ENCODE measurements at regions not wholly inside any gene's neighbourhood (a gene's known extent, or its start where the extent isn't known, plus 50 kb on each side); places are given as distances from the start of the nearest gene placed in this dataset.

GRCh38 chr6:56838965-56839364 lies 115.9 kb upstream of the BEND6 start:
- H3K4me3 ChIP-seq (ENCODE audit: low read depth, low read length), result no peak overlapping the region
- TF ChIP-seq CTCF (IDR thresholded peaks at IDR 0.05; ENCODE audit: low read depth, low read length), result no peak

GRCh38 chr6:56838016-56838555 lies 116.8 kb upstream of the BEND6 start:
- TF ChIP-seq CTCF (IDR thresholded peaks at IDR 0.05; ENCODE audit: low read depth, low read length), result no peak

GRCh38 chr6:56837322-56837894 lies 117.5 kb upstream of the BEND6 start:
- H3K4me3 ChIP-seq (ENCODE audit: low read depth, low read length), result no peak overlapping the region
- no peak for TF ChIP-seq CTCF (IDR thresholded peaks at IDR 0.05; ENCODE audit: low read depth, low read length)

More at GRCh38 chr6:56838016-56838555, 116.8 kb upstream of the BEND6 start:
- no peak overlapping the region for H3K4me3 ChIP-seq (ENCODE audit: low read depth, low read length)

GRCh38 chr6:56835612-56836011 lies 119.3 kb upstream of the BEND6 start:
- no peak overlapping the region for H3K4me3 ChIP-seq (ENCODE audit: low read depth, low read length)
- TF ChIP-seq CTCF (IDR thresholded peaks at IDR 0.05; ENCODE audit: low read depth, low read length), result no peak

- TF ChIP-seq CTCF (IDR thresholded peaks at IDR 0.05; ENCODE audit: low read depth, low read length), result no peak
- no peak overlapping the region for H3K4me3 ChIP-seq (ENCODE audit: low read depth, low read length)
Observed at GRCh38 chr6:56833873-56834272, 121.0 kb upstream of the BEND6 start.

- H3K4me3 ChIP-seq (ENCODE audit: low read depth, low read length), result no peak overlapping the region
- TF ChIP-seq CTCF (IDR thresholded peaks at IDR 0.05; ENCODE audit: low read depth, low read length), result no peak
Observed at GRCh38 chr6:56833127-56833791, 121.6 kb upstream of the BEND6 start.

GRCh38 chr6:56832225-56832624 lies 122.7 kb upstream of the BEND6 start:
- no peak overlapping the region for H3K4me3 ChIP-seq (ENCODE audit: low read depth, low read length)
- TF ChIP-seq CTCF (IDR thresholded peaks at IDR 0.05; ENCODE audit: low read depth, low read length), result no peak

Measured in WI38 (cell line).